Testis (tissue), 2 donors: ENCODE measurements at regions not wholly inside any gene's neighbourhood (a gene's known extent, or its start where the extent isn't known, plus 50 kb on each side); places are given as distances from the start of the nearest gene placed in this dataset.

ENCODE experiments used
- POLR2A ChIP-seq: fragments of 450-650 bp; IDR thresholded peaks from one replicate; pipeline ENCODE4 v1.6.1; 2017; ENCODE audit warnings: antibody characterized with exemption, mild to moderate bottlenecking, moderate library complexity
- TF ChIP-seq, protein P1 (sequence below), 3 experiments: fragments of 450-650 bp in 2 of 3; fragments of 200-600 bp in 1 of 3; sonication (generic) in 1 of 3; IDR thresholded peaks; one replicate each; pipeline ENCODE4 v1.5.1; 2016 to 2019; ENCODE audit warnings: antibody characterized with exemption in 3 of 3, mild to moderate bottlenecking in 2 of 3, moderate library complexity in 1 of 3

GRCh38 chr5:125125031-125125823 lies 378.8 kb upstream of the ZNF608 start:
- TF ChIP-seq, protein P1, sequence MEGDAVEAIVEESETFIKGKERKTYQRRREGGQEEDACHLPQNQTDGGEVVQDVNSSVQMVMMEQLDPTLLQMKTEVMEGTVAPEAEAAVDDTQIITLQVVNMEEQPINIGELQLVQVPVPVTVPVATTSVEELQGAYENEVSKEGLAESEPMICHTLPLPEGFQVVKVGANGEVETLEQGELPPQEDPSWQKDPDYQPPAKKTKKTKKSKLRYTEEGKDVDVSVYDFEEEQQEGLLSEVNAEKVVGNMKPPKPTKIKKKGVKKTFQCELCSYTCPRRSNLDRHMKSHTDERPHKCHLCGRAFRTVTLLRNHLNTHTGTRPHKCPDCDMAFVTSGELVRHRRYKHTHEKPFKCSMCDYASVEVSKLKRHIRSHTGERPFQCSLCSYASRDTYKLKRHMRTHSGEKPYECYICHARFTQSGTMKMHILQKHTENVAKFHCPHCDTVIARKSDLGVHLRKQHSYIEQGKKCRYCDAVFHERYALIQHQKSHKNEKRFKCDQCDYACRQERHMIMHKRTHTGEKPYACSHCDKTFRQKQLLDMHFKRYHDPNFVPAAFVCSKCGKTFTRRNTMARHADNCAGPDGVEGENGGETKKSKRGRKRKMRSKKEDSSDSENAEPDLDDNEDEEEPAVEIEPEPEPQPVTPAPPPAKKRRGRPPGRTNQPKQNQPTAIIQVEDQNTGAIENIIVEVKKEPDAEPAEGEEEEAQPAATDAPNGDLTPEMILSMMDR (IDR thresholded peaks at IDR 0.05) = no peak
- TF ChIP-seq POLR2A = no peak
